ENCODE measurements at regions not wholly inside any gene's neighbourhood (a gene's known extent, or its start where the extent isn't known, plus 50 kb on each side); places are given as distances from the start of the nearest gene placed in this dataset.
"Not testable (repeated sequence)": the region's sequence is repeated elsewhere in the genome, so short reads cannot be mapped to it uniquely, and the experiment has no call there.

GRCh38 chr4:117014236-117014635 is 71.1 kb downstream of the TRAM1L1 start:
- DNase-seq = no peak

GRCh38 chr4:117010671-117011070 is 74.7 kb downstream of the TRAM1L1 start:
- no peak for DNase-seq

- DNase-seq = no peak
Observed at GRCh38 chr4:117001077-117001476, 84.3 kb downstream of the TRAM1L1 start.

GRCh38 chr4:116982656-116983055 is 102.7 kb downstream of the TRAM1L1 start:
- DNase-seq = no peak

GRCh38 chr4:116980436-116980835 is 104.9 kb downstream of the TRAM1L1 start:
- DNase-seq = not testable (repeated sequence)

GRCh38 chr4:116959045-116959444 is 126.3 kb downstream of the TRAM1L1 start:
- DNase-seq = no peak

- no peak for DNase-seq
Observed at GRCh38 chr4:116953947-116954346, 131.4 kb downstream of the TRAM1L1 start.

- no peak for DNase-seq
Observed at GRCh38 chr4:116952530-116953136, 132.7 kb downstream of the TRAM1L1 start.

- no peak for DNase-seq
Observed at GRCh38 chr4:116949856-116950255, 135.5 kb downstream of the TRAM1L1 start.

GRCh38 chr4:116942315-116942714 is 143.1 kb downstream of the TRAM1L1 start:
- no peak for DNase-seq

- no peak for DNase-seq
Observed at GRCh38 chr4:116930329-116930728, 155.0 kb downstream of the TRAM1L1 start.

- DNase-seq = peak; percentile 19
Observed at GRCh38 chr4:116926631-116927295, 158.6 kb downstream of the TRAM1L1 start.

- DNase-seq = peak; percentile 81
Observed at GRCh38 chr4:116925900-116926457, 159.4 kb downstream of the TRAM1L1 start.

- no peak for DNase-seq
Observed at GRCh38 chr4:116923389-116923788, 162.0 kb downstream of the TRAM1L1 start.

- DNase-seq = no peak
Observed at GRCh38 chr4:116913451-116913850, 171.9 kb downstream of the TRAM1L1 start.

GRCh38 chr4:116906758-116907157 is 178.6 kb downstream of the TRAM1L1 start:
- no peak for DNase-seq

- no peak for DNase-seq
Observed at GRCh38 chr4:116899561-116899960, 185.8 kb downstream of the TRAM1L1 start.

- DNase-seq = no peak
Observed at GRCh38 chr4:116885579-116885978, 199.8 kb downstream of the TRAM1L1 start.

GRCh38 chr4:116882503-116882902 is 202.9 kb downstream of the TRAM1L1 start:
- DNase-seq = no peak

GRCh38 chr4:116881077-116881476 is 204.3 kb downstream of the TRAM1L1 start:
- DNase-seq = no peak

- DNase-seq = no peak
Observed at GRCh38 chr4:116880625-116881024, 204.8 kb downstream of the TRAM1L1 start.

GRCh38 chr4:116878280-116878679 is 207.1 kb downstream of the TRAM1L1 start:
- no peak for DNase-seq

- DNase-seq = no peak
Observed at GRCh38 chr4:116877069-116877468, 208.3 kb downstream of the TRAM1L1 start.

GRCh38 chr4:116872941-116873340 is 212.4 kb downstream of the TRAM1L1 start:
- no peak for DNase-seq
